ENCODE measurements at regions not wholly inside any gene's neighbourhood (a gene's known extent, or its start where the extent isn't known, plus 50 kb on each side); places are given as distances from the start of the nearest gene placed in this dataset.
A peak's percentile ranks its signal among the peaks of the same experiment; 100 is the strongest.
"Not testable (repeated sequence)": the region's sequence is repeated elsewhere in the genome, so short reads cannot be mapped to it uniquely, and the experiment has no call there.

DNA sequence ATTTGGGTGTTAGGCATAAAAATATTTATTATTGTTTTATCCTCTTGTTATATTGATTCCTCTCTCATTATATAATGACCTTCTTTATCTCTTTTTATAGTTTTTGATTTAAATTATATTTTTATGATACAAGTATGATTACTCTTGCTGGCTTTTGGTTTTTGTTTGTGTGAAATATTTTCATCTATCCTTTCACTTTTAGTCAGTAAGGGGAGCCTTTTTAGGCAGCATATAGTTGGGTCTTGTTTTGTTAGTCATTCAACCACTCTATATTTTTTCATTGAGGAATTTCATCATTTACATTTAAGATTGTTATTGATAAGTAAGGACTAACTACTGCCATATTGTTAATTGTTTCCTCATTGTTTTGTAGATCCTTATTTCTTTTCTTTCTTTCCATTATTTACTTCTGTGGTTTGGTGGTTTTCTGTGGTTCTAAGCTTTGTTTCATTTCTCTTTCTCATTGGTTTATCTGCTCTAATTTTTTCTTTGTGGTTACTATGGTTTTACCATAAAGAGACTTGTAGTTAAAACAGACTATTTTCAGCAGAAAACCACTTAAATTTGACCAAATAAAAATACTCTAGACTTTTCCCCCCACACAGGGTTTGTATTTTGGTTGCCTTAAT is 593.1 kb downstream of the NUF2 start:
- no peak for DNase-seq

DNA sequence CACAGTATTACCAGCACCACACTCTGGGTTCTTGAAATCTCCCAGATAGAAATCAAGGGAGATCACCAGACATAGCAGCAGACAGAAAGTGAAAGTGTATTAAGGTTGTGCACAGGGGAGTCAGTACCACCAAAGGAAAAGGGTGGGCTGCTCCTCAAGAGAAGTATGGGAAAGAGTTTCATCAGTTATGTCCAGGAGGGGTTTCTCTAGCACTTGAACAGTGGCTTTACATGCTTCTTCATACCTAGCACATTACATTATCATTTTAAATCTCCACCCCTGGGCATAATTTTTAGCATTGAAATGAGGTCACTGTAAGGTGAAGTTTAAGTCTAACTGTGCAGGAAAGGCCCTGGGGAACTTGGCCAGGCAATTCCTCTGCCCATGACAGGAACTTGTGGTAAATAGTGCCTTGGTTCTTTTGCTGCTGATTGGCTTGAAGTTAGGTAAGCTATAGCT is 601.0 kb downstream of the NUF2 start:
- DNase-seq, result no peak

DNA sequence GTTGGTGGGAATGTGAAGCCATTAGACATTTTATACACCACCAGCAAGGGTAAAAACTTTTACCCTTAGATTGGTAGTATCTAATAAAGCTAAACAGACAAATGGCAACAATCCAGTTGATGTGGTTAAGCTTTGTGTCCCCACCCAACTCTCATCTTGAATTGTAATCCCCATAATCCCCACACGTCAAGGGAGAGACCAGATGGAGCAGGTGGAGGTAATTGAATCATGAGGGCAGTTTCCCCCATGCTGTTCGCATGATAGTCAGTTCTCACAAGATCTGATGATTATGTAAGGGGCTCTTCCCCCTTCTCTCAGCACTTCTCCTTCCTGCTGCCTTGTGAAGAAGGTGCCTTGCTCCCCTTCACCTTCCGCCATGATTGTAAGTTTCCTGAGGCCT is 602.3 kb downstream of the NUF2 start:
- DNase-seq, result no peak

DNA sequence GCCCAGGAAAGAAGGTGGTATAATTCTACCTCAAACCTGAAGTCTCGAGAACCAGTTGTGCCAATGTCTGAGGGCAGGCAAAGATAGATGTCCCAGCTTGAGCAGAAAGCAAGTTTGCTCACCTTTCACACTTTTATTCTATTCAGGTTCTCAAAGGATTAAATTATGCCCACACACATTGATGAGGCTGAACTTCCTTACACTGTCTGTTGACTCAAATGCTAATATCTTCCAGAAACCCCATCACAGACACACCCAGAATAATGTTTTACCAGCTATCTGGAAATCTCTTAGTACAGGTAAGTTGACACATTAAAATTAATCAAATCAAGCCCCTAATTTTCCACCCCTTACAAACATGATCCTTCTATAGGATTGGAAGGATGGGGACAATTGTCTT is 605.7 kb downstream of the NUF2 start:
- no peak for DNase-seq

DNA sequence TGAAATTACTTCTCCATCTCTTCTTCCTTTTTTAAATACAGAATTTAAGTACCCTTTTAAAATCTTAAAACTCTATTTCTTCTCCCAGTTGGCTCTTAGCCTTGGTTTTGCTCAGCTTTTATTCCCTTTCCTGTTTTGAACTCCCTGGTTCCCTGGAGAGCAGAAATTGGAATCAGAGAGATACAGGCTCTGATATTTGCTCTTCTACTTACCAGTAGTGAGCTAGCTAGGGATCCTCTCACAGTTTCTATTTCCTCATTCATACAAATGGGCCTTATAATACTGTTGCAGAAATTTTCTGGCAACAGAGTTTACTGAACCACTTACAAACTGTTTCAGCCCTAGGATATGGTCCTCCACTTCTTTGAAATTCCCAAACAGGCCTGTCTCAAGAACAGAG is 606.3 kb downstream of the NUF2 start:
- DNase-seq, result peak; percentile 36

DNA sequence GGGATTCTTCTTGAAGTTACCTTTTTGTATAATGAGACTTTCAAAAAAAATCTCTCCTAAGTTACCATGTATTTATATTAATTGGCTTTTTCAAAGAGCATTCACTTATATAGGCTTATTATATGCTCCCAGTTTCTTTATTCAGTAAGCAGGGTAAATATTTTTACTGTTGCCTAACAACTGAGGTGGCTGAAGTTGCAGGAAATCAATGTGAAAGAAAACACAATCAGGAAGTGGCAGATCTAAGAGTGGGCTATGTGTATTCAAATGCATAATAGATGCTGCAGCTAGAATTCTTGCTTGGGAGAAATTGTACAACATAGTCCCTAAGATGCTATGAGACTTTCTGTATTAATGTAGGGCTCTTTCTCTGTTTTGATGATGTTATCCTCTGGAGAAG is 606.9 kb downstream of the NUF2 start:
- DNase-seq, result peak; percentile 38

DNA sequence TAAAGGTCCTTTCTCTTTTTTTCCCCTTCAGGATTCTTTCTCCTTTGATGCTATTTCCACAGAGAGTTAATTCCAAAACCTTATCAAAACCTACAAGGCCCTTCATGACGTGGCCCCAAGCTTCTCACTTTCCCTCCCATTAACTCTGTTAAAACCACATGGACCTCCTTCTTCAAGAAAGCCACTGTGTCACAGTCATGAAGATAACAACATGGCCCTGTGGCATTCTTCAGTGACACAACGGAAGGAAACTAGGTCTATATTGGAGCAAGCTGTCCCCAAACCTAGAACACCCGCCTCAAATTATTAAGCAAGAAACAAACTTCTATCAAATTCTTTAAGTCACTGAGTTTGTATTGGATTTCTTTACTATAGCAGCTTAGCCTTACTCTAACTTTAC is 611.1 kb downstream of the NUF2 start:
- no peak for DNase-seq

DNA sequence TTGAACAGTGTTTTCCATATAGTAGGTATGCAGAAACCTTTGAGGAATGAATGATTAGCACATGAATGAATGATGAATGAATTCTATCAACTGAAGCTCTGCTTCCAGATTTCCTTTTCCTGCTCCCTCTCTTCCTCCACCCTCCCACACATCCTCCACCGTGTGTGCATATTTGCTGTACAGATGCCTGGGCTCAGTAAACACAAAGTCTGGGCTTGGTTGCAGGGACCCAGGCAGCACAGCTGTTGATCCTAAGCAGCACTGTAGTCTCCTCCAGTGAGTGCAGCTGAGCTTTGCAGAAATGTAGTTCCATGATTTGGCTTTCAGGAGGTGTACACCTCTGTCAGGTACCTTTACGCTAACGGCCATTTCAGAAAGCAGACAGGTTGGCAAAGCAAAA is 611.7 kb downstream of the NUF2 start:
- no peak for DNase-seq

DNA sequence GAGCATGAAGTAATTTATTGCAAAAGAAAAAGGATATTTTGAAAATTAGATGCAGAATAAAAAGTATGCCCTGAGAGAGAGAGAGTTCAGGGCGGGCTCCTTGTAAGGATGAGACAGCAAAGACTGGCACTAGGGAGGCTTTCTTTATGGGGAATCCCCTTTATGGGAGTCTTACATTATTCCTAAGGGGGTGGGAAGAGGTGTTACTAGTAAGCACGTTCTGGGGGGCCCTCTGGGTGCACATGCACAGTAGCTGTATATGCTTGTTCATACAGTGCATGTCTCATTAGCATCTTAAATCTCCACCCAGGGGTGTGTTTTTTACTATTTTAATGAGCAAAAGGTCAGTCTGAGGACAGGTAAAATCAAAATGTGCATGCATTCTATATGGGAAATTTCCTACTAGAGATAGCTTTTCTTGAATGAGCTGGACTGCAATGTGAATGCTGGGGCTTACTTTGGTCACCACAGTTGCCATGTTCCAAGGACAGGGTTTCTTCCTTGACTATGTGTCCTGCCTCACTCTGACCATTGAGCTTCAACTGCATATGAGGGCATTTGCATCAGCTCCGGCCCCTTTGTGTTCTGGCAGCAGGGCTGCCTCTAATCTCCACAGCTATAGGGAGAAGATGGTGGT is 614.1 kb downstream of the NUF2 start:
- DNase-seq, result no peak

DNA sequence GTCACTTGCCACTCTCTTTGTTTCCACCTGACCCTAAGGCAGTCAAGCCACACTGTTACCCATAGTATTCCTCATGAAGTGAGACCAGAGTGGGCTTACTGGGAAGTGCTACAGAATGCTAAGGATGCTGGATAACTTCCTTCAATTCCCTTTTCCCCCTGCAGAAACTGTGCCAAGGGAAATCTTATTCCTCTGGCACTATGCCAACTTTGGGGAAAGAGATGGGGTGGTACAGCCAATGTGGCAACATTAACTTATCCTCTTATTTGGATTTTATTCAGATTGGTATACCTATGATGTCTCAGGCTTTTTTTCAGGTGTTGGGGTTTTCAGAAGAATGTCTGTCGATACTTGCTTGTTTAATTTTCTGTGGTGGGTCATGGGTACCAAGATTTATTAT is 599.4 kb upstream of the PBX1 start:
- DNase-seq, result no peak

DNA sequence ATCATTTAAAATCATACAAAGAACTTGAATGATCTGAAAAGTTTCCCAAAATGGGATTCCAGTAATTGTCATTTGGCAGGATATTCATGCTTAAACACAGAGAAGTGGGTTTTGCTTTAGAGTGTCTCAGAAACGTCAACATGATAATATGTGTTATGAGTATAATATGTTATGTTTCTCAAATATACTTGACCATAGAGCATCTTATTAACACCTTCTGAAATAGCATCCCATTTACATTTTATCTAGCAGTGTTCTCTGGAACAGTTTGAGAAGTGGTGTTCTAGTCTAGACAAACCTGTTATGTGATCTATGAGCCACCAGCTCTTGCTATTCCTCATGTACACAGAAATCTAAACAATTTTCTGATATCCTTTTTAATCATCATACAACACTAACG is 588.8 kb upstream of the PBX1 start:
- no peak for DNase-seq

DNA sequence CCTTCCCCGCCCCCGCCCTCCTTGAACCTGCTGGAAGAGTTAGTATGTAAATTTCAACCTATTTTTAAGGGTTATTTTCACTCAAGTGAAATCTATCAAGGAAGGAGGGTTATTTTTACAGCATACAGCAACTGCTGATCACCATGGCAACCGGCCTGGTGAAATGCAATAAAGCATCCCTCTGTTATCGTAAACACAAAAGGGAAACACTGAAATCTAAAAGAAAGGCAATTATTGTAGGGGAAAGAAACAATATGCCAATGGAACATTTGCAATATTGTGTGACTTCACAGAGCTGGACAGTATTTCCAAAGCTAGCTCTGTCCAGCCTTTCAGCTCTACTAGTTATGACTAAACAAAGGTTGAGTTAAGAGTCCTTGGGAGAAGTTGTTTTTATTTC is 588.3 kb upstream of the PBX1 start:
- no peak for DNase-seq

DNA sequence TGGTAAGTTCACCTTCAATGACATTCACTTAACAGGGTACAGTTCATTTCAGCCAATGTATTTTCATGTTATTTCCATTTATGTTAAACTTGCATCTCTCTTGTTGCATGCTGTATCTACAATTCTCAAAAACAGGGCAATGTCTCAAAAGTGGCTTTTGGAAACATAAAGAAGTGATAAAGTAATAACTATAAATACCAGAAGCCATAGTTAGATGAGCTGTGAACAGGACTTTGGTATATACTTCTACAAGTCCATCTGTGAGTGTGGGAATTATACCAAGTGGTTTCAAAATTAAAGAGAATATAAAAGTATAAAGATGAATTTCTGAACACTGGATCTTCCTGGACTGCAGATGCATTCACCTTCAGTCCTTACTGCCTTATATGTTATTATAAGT is 585.4 kb upstream of the PBX1 start:
- DNase-seq, result no peak

DNA sequence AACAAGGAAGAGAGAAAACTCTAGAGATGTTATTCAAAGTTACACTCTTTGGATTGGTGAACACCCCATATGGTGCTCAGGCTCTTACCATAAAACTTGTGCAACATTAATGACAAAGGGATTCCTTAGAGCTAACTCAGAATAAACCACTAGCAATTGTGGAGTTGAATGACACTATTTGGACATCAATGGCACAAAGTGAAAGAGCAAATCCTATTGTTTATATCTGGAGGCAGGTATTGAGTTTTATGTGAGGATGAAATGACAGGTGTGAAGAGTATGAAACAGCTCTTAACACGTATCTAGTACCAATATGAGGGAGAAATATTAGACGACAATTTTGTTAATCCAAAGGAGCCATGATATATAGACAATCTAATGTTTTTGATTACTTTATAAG is 584.9 kb upstream of the PBX1 start:
- DNase-seq, result no peak

DNA sequence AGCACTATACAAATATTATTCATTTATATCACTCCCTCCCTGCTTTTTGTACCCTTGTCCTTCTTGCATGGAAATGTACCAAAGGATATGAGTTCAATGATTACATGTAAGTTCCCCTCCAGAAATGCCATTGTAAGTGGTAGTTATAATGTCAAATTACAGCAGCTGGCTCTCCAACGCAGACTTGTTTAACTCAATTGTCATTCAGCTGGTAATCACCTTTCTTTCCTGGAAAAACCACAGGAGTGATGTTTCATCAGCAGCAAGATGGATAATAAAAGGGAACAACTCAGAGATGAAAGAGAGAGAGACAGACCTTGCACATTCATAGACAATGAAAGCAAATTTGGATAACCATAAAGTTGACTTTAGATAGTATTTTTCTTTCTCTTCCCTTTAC is 578.6 kb upstream of the PBX1 start:
- DNase-seq, result peak; percentile 21

DNA sequence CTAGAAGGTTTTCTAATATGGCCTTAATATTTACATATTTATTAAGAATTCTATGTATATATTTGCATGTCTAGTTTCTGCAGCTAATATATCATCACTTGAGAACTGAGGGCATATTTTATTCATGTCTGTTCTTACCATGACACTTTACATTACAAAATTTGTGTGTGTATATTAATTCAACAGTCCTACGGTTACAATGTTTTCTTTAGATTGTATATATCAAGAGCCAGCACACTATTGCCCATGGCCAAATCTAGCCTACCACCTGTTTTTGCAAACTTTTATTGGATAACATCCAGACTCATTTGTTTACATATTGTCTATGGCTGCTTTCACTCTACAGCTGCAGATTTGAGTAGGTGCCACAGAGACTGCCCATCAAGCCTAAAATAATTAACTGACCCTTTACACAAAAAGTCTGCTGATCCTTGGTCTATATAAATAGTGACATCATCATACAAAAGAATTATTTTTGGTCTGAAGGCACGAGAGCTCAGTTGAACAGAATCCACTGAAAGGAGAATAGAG is 577.4 kb upstream of the PBX1 start:
- DNase-seq, result no peak

DNA sequence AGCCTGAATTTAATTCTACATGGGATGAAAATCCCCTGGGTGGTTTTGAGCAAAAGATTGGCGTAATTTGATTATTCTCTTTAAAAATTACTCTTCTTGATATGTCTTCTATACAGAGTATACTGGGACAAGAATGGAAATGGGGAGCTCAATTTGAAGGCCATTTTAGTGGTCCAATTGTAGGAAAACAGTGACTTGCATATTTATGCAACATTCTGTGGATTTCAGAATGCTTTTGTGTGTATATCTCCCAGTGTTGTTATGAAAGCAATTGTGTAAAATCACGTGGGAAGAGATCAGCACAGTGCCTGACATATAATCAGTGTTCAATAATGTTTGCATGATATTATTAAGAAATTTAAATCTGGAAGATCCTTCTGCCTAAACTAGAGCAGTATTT is 575.9 kb upstream of the PBX1 start:
- no peak for DNase-seq

DNA sequence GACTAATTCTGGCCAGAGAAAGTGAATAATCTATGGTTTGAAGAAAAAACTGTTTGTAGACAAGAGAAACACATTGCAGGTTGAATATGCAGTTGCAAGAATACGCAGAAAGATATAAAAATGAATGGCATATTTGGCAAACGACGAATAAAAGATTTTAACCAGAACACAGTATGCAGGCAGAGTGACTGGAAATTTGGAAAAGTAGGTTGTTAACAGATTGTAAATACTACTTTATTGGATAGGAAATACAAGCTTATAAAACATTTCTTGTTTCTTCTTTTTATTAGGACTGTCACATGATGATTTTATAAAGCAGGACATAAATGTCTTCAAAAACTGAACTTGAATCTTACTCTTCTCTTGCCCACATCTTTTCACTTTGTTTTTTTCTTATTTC is 573.3 kb upstream of the PBX1 start:
- DNase-seq, result no peak

DNA sequence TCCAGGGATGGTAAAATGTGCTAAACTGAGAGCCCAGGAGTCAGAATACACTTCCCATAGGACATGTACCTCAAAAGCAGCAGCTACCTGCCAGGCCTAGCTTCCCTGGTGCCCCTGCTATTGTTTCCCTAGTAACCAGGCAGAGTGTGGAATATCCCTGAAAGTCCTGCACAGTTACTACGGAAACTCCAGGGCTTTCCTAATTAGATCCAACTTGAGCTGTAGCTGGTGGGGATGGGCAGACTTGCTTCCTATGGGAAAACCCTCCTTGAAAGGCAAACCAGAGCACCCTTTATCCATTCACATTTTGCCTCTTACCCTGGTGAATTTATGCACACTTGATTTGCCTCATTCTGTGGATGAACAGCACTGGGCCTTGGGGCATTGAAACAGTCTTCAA is 559.9 kb upstream of the PBX1 start:
- DNase-seq, result no peak

DNA sequence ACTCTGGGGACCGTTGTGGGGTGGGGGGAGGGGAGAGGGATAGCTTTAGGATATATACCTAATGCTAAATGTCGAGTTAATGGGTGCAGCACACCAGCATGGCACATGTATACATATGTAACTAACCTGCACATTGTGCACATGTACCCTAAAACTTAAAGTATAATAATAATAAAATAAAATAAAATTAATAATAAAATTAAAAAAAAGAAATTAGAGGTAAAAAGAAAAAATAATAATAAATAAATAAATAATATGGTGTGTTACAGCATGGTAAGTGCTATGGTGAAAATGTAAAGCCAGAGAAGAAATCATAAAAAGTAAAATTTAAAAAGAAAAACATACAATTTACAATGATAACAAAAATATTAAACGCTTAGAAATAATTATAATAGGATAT is 552.8 kb upstream of the PBX1 start:
- not testable (repeated sequence) for DNase-seq

DNA sequence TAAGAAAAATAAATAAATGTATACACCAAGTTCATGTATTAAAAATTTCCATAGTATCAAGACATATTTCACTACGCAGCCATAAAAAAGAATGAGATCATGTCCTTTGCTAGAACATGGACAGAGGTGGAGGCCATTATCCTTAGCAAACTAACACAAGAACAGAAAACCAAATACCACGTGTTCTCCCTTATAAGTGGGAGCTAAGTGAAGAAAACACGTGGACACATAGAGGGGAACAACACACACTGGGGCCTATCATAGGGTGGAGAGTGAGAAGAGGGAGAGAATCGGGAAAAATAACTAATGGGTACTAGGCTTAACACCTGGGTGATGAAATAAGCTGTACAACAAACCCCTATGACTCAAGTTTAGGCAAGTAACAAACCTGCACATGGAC is 552.4 kb upstream of the PBX1 start:
- no peak for DNase-seq

DNA sequence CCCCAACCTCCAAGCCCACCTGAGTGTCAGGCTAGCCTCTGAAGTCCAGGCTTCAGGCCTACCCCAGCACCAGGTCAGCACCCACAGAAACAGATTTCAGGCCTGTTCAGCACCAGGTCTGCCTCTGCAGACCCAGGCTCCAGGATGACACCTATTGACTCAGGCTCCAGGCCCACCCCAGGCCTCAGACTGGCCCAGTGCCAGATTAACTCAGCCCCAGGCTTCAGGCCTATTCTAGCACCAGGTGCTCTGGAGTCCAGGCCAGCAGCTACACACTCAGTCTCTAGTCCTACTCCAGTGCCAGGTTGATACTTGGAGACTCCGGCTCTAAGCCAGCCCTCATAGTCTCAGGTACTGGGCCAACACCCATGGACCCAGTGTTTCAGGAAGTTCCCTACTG is 541.7 kb upstream of the PBX1 start:
- no peak for DNase-seq

DNA sequence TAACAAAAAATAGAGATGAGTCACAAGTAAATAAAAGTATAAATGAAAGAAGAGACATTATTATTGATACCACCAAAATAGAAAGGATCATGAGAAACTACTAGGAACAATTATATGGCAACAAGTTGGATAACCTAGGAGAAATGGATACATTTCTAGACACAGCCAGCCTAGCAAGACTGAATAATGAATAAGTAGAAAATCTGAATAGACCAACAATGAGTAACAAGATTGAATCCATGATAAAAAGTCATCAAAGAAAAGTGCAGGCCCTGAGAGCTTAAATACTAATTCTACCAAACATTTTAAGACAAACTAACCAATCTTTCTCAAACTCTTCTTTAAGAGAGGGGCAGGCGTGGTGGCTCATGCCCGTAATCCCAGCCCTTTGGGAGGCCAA is 538.6 kb upstream of the PBX1 start:
- DNase-seq, result no peak

DNA sequence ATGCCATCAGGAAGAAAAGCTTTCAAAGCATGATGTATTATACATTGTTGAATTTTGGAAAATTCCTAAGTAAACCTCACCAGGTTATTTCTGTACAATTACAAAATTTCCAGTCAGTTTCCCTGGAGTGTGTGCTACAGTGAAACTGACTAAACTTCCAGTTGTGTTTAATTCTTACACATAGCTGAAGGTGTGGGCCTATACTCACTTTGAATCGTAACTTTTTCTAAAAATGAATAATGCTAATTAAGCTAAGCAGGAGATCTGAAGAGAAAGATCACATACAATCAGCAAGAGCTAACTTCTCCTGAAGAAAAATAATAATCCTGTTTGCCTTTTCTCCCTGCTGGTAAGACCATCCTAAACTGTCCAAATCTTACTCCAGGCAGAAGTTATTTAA is 537.2 kb upstream of the PBX1 start:
- no peak for DNase-seq

DNA sequence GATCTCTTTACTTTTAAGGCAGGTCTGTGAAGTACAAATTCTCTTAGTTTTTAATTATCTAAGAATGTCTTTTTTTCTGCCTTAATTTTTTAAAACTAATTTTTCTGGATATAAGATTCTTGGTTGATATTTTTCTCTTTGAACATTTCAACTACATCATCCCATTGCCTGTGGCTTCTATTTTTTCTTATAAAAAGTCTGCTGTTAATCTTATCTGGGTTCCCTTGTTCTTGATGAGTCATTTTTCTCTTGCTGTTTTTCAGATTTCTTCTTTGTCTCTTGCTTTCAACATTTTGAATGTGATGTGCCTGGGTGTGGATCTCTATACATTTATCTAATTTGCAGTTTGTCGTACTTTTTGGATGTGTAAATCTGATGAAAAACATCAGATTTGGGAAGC is 525.2 kb upstream of the PBX1 start:
- DNase-seq, result no peak
